Right ventricle myocardium superior (tissue), 1 donor: ENCODE measurements at regions not wholly inside any gene's neighbourhood (a gene's known extent, or its start where the extent isn't known, plus 50 kb on each side); places are given as distances from the start of the nearest gene placed in this dataset.
"Not testable (repeated sequence)": the region's sequence is repeated elsewhere in the genome, so short reads cannot be mapped to it uniquely, and the experiment has no call there.

Source experiments
- ATAC-seq: fragments of 200-7000 bp; cut with Tn5 transposase; one replicate; pipeline ENCODE4 v1.9.1; 2020; ENCODE audit warnings: mild to moderate bottlenecking; ENCODE audit not compliant: poor library complexity
- DNase-seq: peaks from one replicate; pipeline ENCODE4 v3.0.0-alpha.2; 2020
- intact Hi-C: fragments of 100-400 bp; cut with DNase I; formaldehyde crosslinking; loops from one replicate; pipeline ENCODE4 v1.11.2; 2022
- donor health status: DM: no; HTN: yes; CAD: no; lungs with severe emphysema.

GRCh38 chr3:187880851-187881250 lies 135.6 kb upstream of the BCL6 start:
- ATAC-seq (no peak), DNase-seq (no peak)
- intact Hi-C loops, result no loop called here

GRCh38 chr3:187888701-187889100 lies 143.4 kb upstream of the BCL6 start:
- ATAC-seq, result peak; percentile 55
- intact Hi-C loops, result no loop called here
- DNase-seq, result no peak

- ATAC-seq (peak; percentile 38), DNase-seq (no peak)
- intact Hi-C loops, result no loop called here
Observed at GRCh38 chr3:187889106-187889505, 143.8 kb upstream of the BCL6 start.

- no peak for DNase-seq
- ATAC-seq, result peak; percentile 80
- intact Hi-C loops, result no loop called here
Observed at GRCh38 chr3:187889601-187890404, 144.5 kb upstream of the BCL6 start.

- DNase-seq, ATAC-seq, intact Hi-C loops: not testable (repeated sequence)
Observed at GRCh38 chr3:187890405-187890752, 145.1 kb upstream of the BCL6 start.

GRCh38 chr3:187896646-187897045 lies 151.4 kb upstream of the BCL6 start:
- DNase-seq (peak; percentile 63), ATAC-seq (peak; percentile 78)
- intact Hi-C loops, result no loop called here

GRCh38 chr3:187899246-187899645 lies 154.0 kb upstream of the BCL6 start:
- DNase-seq (no peak), ATAC-seq (no peak)
- intact Hi-C loops, result no loop called here

- no peak for DNase-seq
- intact Hi-C loops, result no loop called here
- no peak for ATAC-seq
Observed at GRCh38 chr3:187900993-187901755, 155.9 kb upstream of the BCL6 start.

GRCh38 chr3:187902041-187902471 lies 156.8 kb upstream of the BCL6 start:
- intact Hi-C loops, result no loop called here

GRCh38 chr3:187902936-187903335 lies 157.7 kb upstream of the BCL6 start:
- no peak for ATAC-seq

More at GRCh38 chr3:187902041-187902471, 156.8 kb upstream of the BCL6 start:
- ATAC-seq, result no peak
- no peak for DNase-seq

GRCh38 chr3:187903697-187904096 lies 158.4 kb upstream of the BCL6 start:
- intact Hi-C loops, result no loop called here
- DNase-seq (no peak), ATAC-seq (no peak)

More at GRCh38 chr3:187902936-187903335, 157.7 kb upstream of the BCL6 start:
- intact Hi-C loops, result no loop called here
- no peak for DNase-seq

GRCh38 chr3:187906416-187906815 lies 161.1 kb upstream of the BCL6 start:
- no peak for DNase-seq
- peak; percentile 46 for ATAC-seq
- intact Hi-C loops, result no loop called here

GRCh38 chr3:187906920-187907319 lies 161.7 kb upstream of the BCL6 start:
- ATAC-seq, result peak; percentile 31
- no peak for DNase-seq
- intact Hi-C loops, result no loop called here

- no peak for DNase-seq
- no peak for ATAC-seq
- intact Hi-C loops, result no loop called here
Observed at GRCh38 chr3:187909866-187910265, 164.6 kb upstream of the BCL6 start.

GRCh38 chr3:187912007-187912406 lies 166.7 kb upstream of the BCL6 start:
- intact Hi-C loops, result no loop called here
- no peak for DNase-seq
- no peak for ATAC-seq

- ATAC-seq (no peak), DNase-seq (no peak)
- intact Hi-C loops, result no loop called here
Observed at GRCh38 chr3:187913617-187914033, 168.4 kb upstream of the BCL6 start.

GRCh38 chr3:187914231-187914630 lies 169.0 kb upstream of the BCL6 start:
- intact Hi-C loops, result no loop called here
- DNase-seq (no peak), ATAC-seq (peak; percentile 85)

GRCh38 chr3:187916072-187916471 lies 170.8 kb upstream of the BCL6 start:
- DNase-seq (no peak), ATAC-seq (no peak)
- intact Hi-C loops, result no loop called here

- no peak for ATAC-seq
- DNase-seq, result no peak
- intact Hi-C loops, result no loop called here
Observed at GRCh38 chr3:187918081-187918644, 172.9 kb upstream of the BCL6 start.

GRCh38 chr3:187919048-187919447 lies 173.8 kb upstream of the BCL6 start:
- DNase-seq, result no peak
- ATAC-seq, result no peak
- intact Hi-C loops, result no loop called here
